Trophoblast cell (in vitro differentiated cells and primary cell): ENCODE measurements at regions not wholly inside any gene's neighbourhood (a gene's known extent, or its start where the extent isn't known, plus 50 kb on each side); places are given as distances from the start of the nearest gene placed in this dataset.
A peak's percentile ranks its signal among the peaks of the same experiment; 100 is the strongest.

Experiments used
- DNase-seq, 2 donors: peaks; one replicate each; pipeline ENCODE4 v3.0.0-alpha.2; 2016
- H2AFZ ChIP-seq: 2 replicates; pipeline ENCODE4 v1.6.1; 2013; ENCODE audit warnings: low read length, moderate library complexity, mild to moderate bottlenecking; ENCODE audit not compliant: insufficient read depth, poor library complexity
- H2AK5ac ChIP-seq: 2 replicates; pipeline ENCODE4 v1.6.1; 2013; ENCODE audit warnings: mild to moderate bottlenecking, low read length
- H2BK120ac ChIP-seq: 2 replicates; pipeline ENCODE4 v1.6.1; 2013; ENCODE audit warnings: low read length, mild to moderate bottlenecking, moderate library complexity; ENCODE audit not compliant: insufficient read depth, poor library complexity
- H2BK12ac ChIP-seq: 2 replicates; pipeline ENCODE4 v1.6.1; 2013; ENCODE audit warnings: mild to moderate bottlenecking, low read length, moderate library complexity
- H2BK5ac ChIP-seq: 2 replicates; pipeline ENCODE4 v1.6.1; 2013; ENCODE audit warnings: low read length, low read depth, moderate library complexity, mild to moderate bottlenecking; ENCODE audit not compliant: poor library complexity
- H3K14ac ChIP-seq: 2 replicates; pipeline ENCODE4 v1.6.1; 2013; ENCODE audit warnings: mild to moderate bottlenecking, low read length
- H3K18ac ChIP-seq: 2 replicates; pipeline ENCODE4 v1.6.1; 2013; ENCODE audit warnings: mild to moderate bottlenecking, low read length
- H3K23ac ChIP-seq: 2 replicates; pipeline ENCODE4 v1.6.1; 2013; ENCODE audit warnings: low read length
- H3K27ac ChIP-seq: 2 replicates; pipeline ENCODE4 v1.5.1; 2013; ENCODE audit warnings: low read depth, mild to moderate bottlenecking, inconsistent platforms, low read length, moderate library complexity
- H3K27me3 ChIP-seq: 2 replicates; pipeline ENCODE4 v1.6.1; 2013; ENCODE audit warnings: inconsistent platforms, mild to moderate bottlenecking, low read length, moderate library complexity; ENCODE audit not compliant: insufficient read depth
- H3K36me3 ChIP-seq, 2 experiments: 1 replicate in 1 of 2; 2 replicates in 1 of 2; pipeline ENCODE4 v1.6.1; 2013; ENCODE audit warnings: low read length in 2 of 2, mild to moderate bottlenecking in 2 of 2, moderate library complexity in 1 of 2; ENCODE audit not compliant: insufficient read depth in 2 of 2, control insufficient read depth in 1 of 2
- H3K4ac ChIP-seq: 2 replicates; pipeline ENCODE4 v1.6.1; 2013; ENCODE audit warnings: low read depth, mild to moderate bottlenecking, low read length, moderate library complexity
- H3K4me1 ChIP-seq, 2 experiments: 1 replicate in 1 of 2; 2 replicates in 1 of 2; pipeline ENCODE4 v1.6.1; 2013; ENCODE audit warnings: low read length in 2 of 2, mild to moderate bottlenecking in 2 of 2, moderate library complexity in 1 of 2; ENCODE audit not compliant: insufficient read depth in 2 of 2, control insufficient read depth in 1 of 2
- H3K4me2 ChIP-seq: 2 replicates; pipeline ENCODE4 v1.6.1; 2013; ENCODE audit warnings: inconsistent platforms, mild to moderate bottlenecking, low read length, moderate library complexity
- H3K4me3 ChIP-seq: 2 replicates; pipeline ENCODE4 v1.5.1; 2013; ENCODE audit warnings: mild to moderate bottlenecking, low read depth, low read length, inconsistent platforms
- H3K79me1 ChIP-seq: one replicate; pipeline ENCODE4 v1.6.1; 2013; ENCODE audit warnings: low read length
- H3K79me2 ChIP-seq: 2 replicates; pipeline ENCODE4 v1.6.1; 2013; ENCODE audit warnings: low read length, mild to moderate bottlenecking; ENCODE audit not compliant: control insufficient read depth, insufficient read depth, poor library complexity
- H3K9ac ChIP-seq: 2 replicates; pipeline ENCODE4 v1.6.1; 2013; ENCODE audit warnings: mild to moderate bottlenecking, low read length
- H3K9me3 ChIP-seq: 2 replicates; pipeline ENCODE4 v1.6.1; 2013; ENCODE audit warnings: low read depth, mild to moderate bottlenecking, control low read depth, inconsistent platforms, low read length; ENCODE audit not compliant: insufficient read depth
- H4K12ac ChIP-seq: 2 replicates; pipeline ENCODE4 v1.6.1; 2013; ENCODE audit warnings: low read depth, mild to moderate bottlenecking, low read length, moderate library complexity
- H4K8ac ChIP-seq: 2 replicates; pipeline ENCODE4 v1.6.1; 2013; ENCODE audit warnings: low read depth, mild to moderate bottlenecking, low read length, moderate library complexity
- H4K91ac ChIP-seq: one replicate; pipeline ENCODE4 v1.6.1; 2013; ENCODE audit warnings: low read depth, mild to moderate bottlenecking, low read length, moderate library complexity
- WGBS: extraction: QIAGEN DNeasy Blood & Tissue Kit; methylation state at CpG from one replicate; pipeline ENCODE4 v1.1.7; 2013; ENCODE audit warnings: missing lambda C conversion rate; ENCODE audit not compliant: insufficient read length, insufficient coverage; ENCODE audit errors: extremely low coverage; 5-methylcytosine and 5-hydroxymethylcytosine counted together

- H3K27me3 ChIP-seq = no peaks in the 10 kb centered on the region
- no peak overlapping the region for H3K27ac ChIP-seq
These were observed 378.3 kb downstream of the BRINP1 start for GRCh38 chr9:118990949-118991348.

GRCh38 chr9:118991366-118992285 lies 377.6 kb downstream of the BRINP1 start:
- H3K4ac ChIP-seq = no peak overlapping the region
- no peak for DNase-seq
- H3K4me2 ChIP-seq = no peak overlapping the region
- no peaks in the 10 kb centered on the region for H3K4me1 ChIP-seq
- no peaks in the 10 kb centered on the region for H3K36me3 ChIP-seq
- no peak overlapping the region for H3K14ac ChIP-seq
- no peak overlapping the region for H3K18ac ChIP-seq
- H3K27me3 ChIP-seq = no peaks in the 10 kb centered on the region
- H3K79me2 ChIP-seq = no peaks in the 10 kb centered on the region
- no peaks in the 10 kb centered on the region for H3K9me3 ChIP-seq
- peak overlapping the region; percentile 11 for H3K9ac ChIP-seq
- H2BK5ac ChIP-seq = no peak overlapping the region
- H2AFZ ChIP-seq = no peak overlapping the region
- H2AK5ac ChIP-seq = no peak overlapping the region
- H3K23ac ChIP-seq = peak overlapping the region; percentile 29
- H4K8ac ChIP-seq = no peak overlapping the region
- H3K79me1 ChIP-seq = no peaks in the 10 kb centered on the region
- H3K4me3 ChIP-seq = no peak overlapping the region
- H2BK12ac ChIP-seq = no peak overlapping the region
- WGBS = no CpG with 5 or more reads among the region's 3 CpGs
- H3K27ac ChIP-seq = no peak overlapping the region
- H2BK120ac ChIP-seq = no peak overlapping the region
- no peak overlapping the region for H4K12ac ChIP-seq
- H4K91ac ChIP-seq = no peak overlapping the region

More at GRCh38 chr9:118990949-118991348, 378.3 kb downstream of the BRINP1 start:
- Histone ChIP-seq H2BK120ac (no peak overlapping the region), H3K4ac (no peak overlapping the region), H2AK5ac (no peak overlapping the region), H3K79me1 (no peaks in the 10 kb centered on the region), H3K9me3 (no peaks in the 10 kb centered on the region), H2BK12ac (no peak overlapping the region), H3K14ac (no peak overlapping the region), H4K91ac (no peak overlapping the region), H3K23ac (no peak overlapping the region), H2AFZ (no peak overlapping the region), H3K4me1 (no peaks in the 10 kb centered on the region), H3K79me2 (no peaks in the 10 kb centered on the region), H3K4me3 (no peak overlapping the region), H3K18ac (no peak overlapping the region), H4K8ac (no peak overlapping the region), H3K4me2 (no peak overlapping the region), H3K9ac (no peak overlapping the region), H3K36me3 (no peaks in the 10 kb centered on the region), H2BK5ac (no peak overlapping the region), H4K12ac (no peak overlapping the region)
- no CpG with 5 or more reads among the region's 2 CpGs for WGBS
- DNase-seq = no peak

- Histone ChIP-seq H3K27me3 (no peaks in the 10 kb centered on the region), H3K27ac (no peak overlapping the region), H3K9ac (no peak overlapping the region), H3K4ac (no peak overlapping the region), H2BK12ac (no peak overlapping the region), H2BK5ac (no peak overlapping the region), H4K91ac (no peak overlapping the region), H3K18ac (no peak overlapping the region), H2AFZ (no peak overlapping the region), H2BK120ac (no peak overlapping the region), H3K79me2 (no peaks in the 10 kb centered on the region), H3K79me1 (no peaks in the 10 kb centered on the region), H3K9me3 (no peaks in the 10 kb centered on the region), H2AK5ac (no peak overlapping the region), H4K8ac (no peak overlapping the region), H3K4me2 (no peak overlapping the region), H4K12ac (no peak overlapping the region), H3K14ac (no peak overlapping the region), H3K36me3 (no peaks in the 10 kb centered on the region), H3K23ac (no peak overlapping the region), H3K4me1 (no peaks in the 10 kb centered on the region), H3K4me3 (no peak overlapping the region)
- no CpG with 5 or more reads among the region's 15 CpGs for WGBS
- DNase-seq = no peak
These were observed 376.1 kb downstream of the BRINP1 start for GRCh38 chr9:118992813-118993794.

GRCh38 chr9:118993965-118994364 lies 375.3 kb downstream of the BRINP1 start:
- no peak overlapping the region for H4K91ac ChIP-seq
- DNase-seq = no peak
- H3K79me1 ChIP-seq = no peaks in the 10 kb centered on the region
- H3K23ac ChIP-seq = no peak overlapping the region
- no peak overlapping the region for H2AK5ac ChIP-seq
- H3K18ac ChIP-seq = no peak overlapping the region
- no peaks in the 10 kb centered on the region for H3K4me1 ChIP-seq
- H3K79me2 ChIP-seq = no peaks in the 10 kb centered on the region
- no CpG with 5 or more reads among the region's 4 CpGs for WGBS
- no peak overlapping the region for H3K4me2 ChIP-seq
- H4K8ac ChIP-seq = no peak overlapping the region
- H3K27me3 ChIP-seq = no peaks in the 10 kb centered on the region
- H2AFZ ChIP-seq = no peak overlapping the region
- H2BK120ac ChIP-seq = no peak overlapping the region
- no peak overlapping the region for H3K4me3 ChIP-seq
- H2BK12ac ChIP-seq = no peak overlapping the region
- no peaks in the 10 kb centered on the region for H3K36me3 ChIP-seq
- H3K9ac ChIP-seq = no peak overlapping the region
- no peak overlapping the region for H4K12ac ChIP-seq
- H3K14ac ChIP-seq = no peak overlapping the region
- H3K4ac ChIP-seq = no peak overlapping the region
- H2BK5ac ChIP-seq = no peak overlapping the region
- no peak overlapping the region for H3K27ac ChIP-seq
- no peaks in the 10 kb centered on the region for H3K9me3 ChIP-seq
